ENCODE measurements at regions not wholly inside any gene's neighbourhood (a gene's known extent, or its start where the extent isn't known, plus 50 kb on each side); places are given as distances from the start of the nearest gene placed in this dataset.

GRCh38 chr6:133814797-133815196 is 74.1 kb upstream of the TCF21 start:
- H3K27ac ChIP-seq (ENCODE audit: insufficient read depth, low read depth, low read length) = no peak overlapping the region
- TF ChIP-seq FOS (IDR thresholded peaks at IDR 0.05; ENCODE audit: borderline replicate concordance, insufficient read depth, low read length) = peak; percentile 56
- no peak for TF ChIP-seq CTCF (IDR thresholded peaks at IDR 0.05; ENCODE audit: extremely low read depth in 1 of 2, insufficient read depth in 1 of 2, low read depth in 1 of 2, low read length in 2 of 2)
- H3K9ac ChIP-seq (replicated peaks; ENCODE audit: extremely low read depth, insufficient read depth, low read length) = no peak overlapping the region
- H2AFZ ChIP-seq (ENCODE audit: low read depth, low read length) = no peak overlapping the region
- H3K4me2 ChIP-seq (ENCODE audit: insufficient read depth, low read length) = no peak overlapping the region
- no peak for FAIRE-seq
- H3K36me3 ChIP-seq (ENCODE audit: control insufficient read depth in 2 of 2, extremely low read depth in 1 of 2, insufficient read depth in 2 of 2, low read length in 2 of 2) = no peaks in the 10 kb centered on the region
- no peaks in the 10 kb centered on the region for H3K79me2 ChIP-seq (ENCODE audit: control insufficient read depth, insufficient read depth, low read length)
- no peaks in the 10 kb centered on the region for H3K9me3 ChIP-seq (replicated peaks; ENCODE audit: control insufficient read depth, insufficient read depth, low read length)
- no peaks in the 10 kb centered on the region for H3K9me1 ChIP-seq (replicated peaks; ENCODE audit: control insufficient read depth, extremely low read depth, insufficient read depth, low read length)
- BruUV-seq (replicated peaks) = no TSS peak
- ChIA-PET POLR2A (no interaction called here), CTCF (interaction anchor here (1.6 kb wide), 1 partner anchor 23 kb away, joined by 4 read pairs; no protein-coding TSS in a partner anchor)
- H3K4me1 ChIP-seq (ENCODE audit: control insufficient read depth, extremely low read depth, insufficient read depth, low read length) = no peaks in the 10 kb centered on the region
- H4K20me1 ChIP-seq (replicated peaks; ENCODE audit: control insufficient read depth, extremely low read depth, insufficient read depth, low read length) = no peaks in the 10 kb centered on the region
- no peaks in the 10 kb centered on the region for H3K27me3 ChIP-seq (ENCODE audit: control insufficient read depth in 2 of 2, insufficient read depth in 2 of 2, low read length in 2 of 2)
- intact Hi-C loops (cut with micrococcal nuclease) (no loop called here), dilution Hi-C loops (cut with MboI; ENCODE audit: extremely low pct_ligation_motif_present, low sequenced_read_pairs) (no loop called here)
- no peak for DNase-seq (ENCODE audit: low read depth, low spot score)
- H3K4me3 ChIP-seq (replicated peaks in 1 of 3; ENCODE audit: insufficient read depth in 1 of 3, low read depth in 1 of 3, low read length in 3 of 3) = no peak overlapping the region

DNA sequence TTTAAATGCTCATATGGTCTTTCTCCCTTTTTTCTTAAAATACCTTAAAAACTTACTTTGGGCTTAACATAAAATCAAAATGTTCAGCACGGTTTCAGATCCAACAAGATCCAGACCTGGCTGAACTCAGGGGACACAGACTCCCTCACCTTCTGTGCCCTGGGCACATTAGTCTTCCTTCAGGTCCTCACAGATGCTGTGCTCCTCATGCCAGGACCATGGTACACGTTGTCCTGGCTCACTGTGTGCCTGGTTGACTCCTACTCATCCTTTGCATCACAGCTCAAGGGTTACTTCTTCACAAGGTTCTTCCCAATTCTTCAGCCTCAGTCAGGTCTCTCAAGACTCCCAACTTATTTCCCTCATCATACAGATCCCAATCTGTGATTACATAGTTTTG is 73.6 kb upstream of the TCF21 start:
- no TSS peak for BruUV-seq (replicated peaks)
- Histone ChIP-seq H3K27ac (ENCODE audit: insufficient read depth, low read depth, low read length) (no peak overlapping the region), H4K20me1 (replicated peaks; ENCODE audit: control insufficient read depth, extremely low read depth, insufficient read depth, low read length) (no peaks in the 10 kb centered on the region), H3K9me1 (replicated peaks; ENCODE audit: control insufficient read depth, extremely low read depth, insufficient read depth, low read length) (no peaks in the 10 kb centered on the region), H3K9me3 (replicated peaks; ENCODE audit: control insufficient read depth, insufficient read depth, low read length) (no peaks in the 10 kb centered on the region), H2AFZ (ENCODE audit: low read depth, low read length) (no peak overlapping the region), H3K79me2 (ENCODE audit: control insufficient read depth, insufficient read depth, low read length) (no peaks in the 10 kb centered on the region), H3K27me3 (ENCODE audit: control insufficient read depth in 2 of 2, insufficient read depth in 2 of 2, low read length in 2 of 2) (no peaks in the 10 kb centered on the region), H3K9ac (replicated peaks; ENCODE audit: extremely low read depth, insufficient read depth, low read length) (no peak overlapping the region), H3K36me3 (ENCODE audit: control insufficient read depth in 2 of 2, extremely low read depth in 1 of 2, insufficient read depth in 2 of 2, low read length in 2 of 2) (no peaks in the 10 kb centered on the region), H3K4me3 (replicated peaks in 1 of 3; ENCODE audit: insufficient read depth in 1 of 3, low read depth in 1 of 3, low read length in 3 of 3) (no peak overlapping the region), H3K4me2 (ENCODE audit: insufficient read depth, low read length) (no peak overlapping the region), H3K4me1 (ENCODE audit: control insufficient read depth, extremely low read depth, insufficient read depth, low read length) (no peaks in the 10 kb centered on the region)
- dilution Hi-C loops (cut with MboI; ENCODE audit: extremely low pct_ligation_motif_present, low sequenced_read_pairs) = no loop called here
- DNase-seq (ENCODE audit: low read depth, low spot score) (no peak), FAIRE-seq (no peak)
- intact Hi-C loops (cut with micrococcal nuclease) = no loop called here
- ChIA-PET POLR2A (no interaction called here), CTCF (interaction anchor here (1.6 kb wide), 1 partner anchor 23 kb away, joined by 4 read pairs; no protein-coding TSS in a partner anchor)
- no peak for TF ChIP-seq GATA2 (IDR thresholded peaks at IDR 0.05; ENCODE audit: insufficient read depth, insufficient read length, low read depth, low read length)
- TF ChIP-seq, protein P1, sequence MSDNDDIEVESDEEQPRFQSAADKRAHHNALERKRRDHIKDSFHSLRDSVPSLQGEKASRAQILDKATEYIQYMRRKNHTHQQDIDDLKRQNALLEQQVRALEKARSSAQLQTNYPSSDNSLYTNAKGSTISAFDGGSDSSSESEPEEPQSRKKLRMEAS (IDR thresholded peaks at IDR 0.05; ENCODE audit: insufficient read depth, insufficient read length) = no peak
- no peak for TF ChIP-seq POLR2AphosphoS5 (IDR thresholded peaks at IDR 0.05; ENCODE audit: insufficient read depth, low read depth, low read length)
- TF ChIP-seq EZH2 (IDR thresholded peaks at IDR 0.05; ENCODE audit: borderline replicate concordance, low read depth, low read length, severe bottlenecking) = no peak
- no peak for TF ChIP-seq POLR2A (IDR thresholded peaks at IDR 0.05; ENCODE audit: low read depth, low read length)
- no peak for TF ChIP-seq JUN (IDR thresholded peaks at IDR 0.05; ENCODE audit: borderline replicate concordance, insufficient read depth, insufficient read length, low read depth)
- no peak for TF ChIP-seq FOS (IDR thresholded peaks at IDR 0.05; ENCODE audit: borderline replicate concordance, insufficient read depth, low read length)
- no peak for TF ChIP-seq CTCF (IDR thresholded peaks at IDR 0.05; ENCODE audit: extremely low read depth in 1 of 2, insufficient read depth in 1 of 2, low read depth in 1 of 2, low read length in 2 of 2)
- TF ChIP-seq MYC (IDR thresholded peaks at IDR 0.05; ENCODE audit: low read depth, low read length) = no peak
